Transverse colon (tissue), 4 donors: ENCODE measurements at regions not wholly inside any gene's neighbourhood (a gene's known extent, or its start where the extent isn't known, plus 50 kb on each side); places are given as distances from the start of the nearest gene placed in this dataset.

Source experiments
- CTCF ChIP-seq, 5 experiments: fragments of 200-600 bp in 3 of 5; fragments of 450-650 bp in 2 of 5; sonication (generic) in 3 of 5; IDR thresholded peaks; 1 replicate in 2 of 5; 2 replicates in 3 of 5; pipeline ENCODE4 v1.5.1; 2016 to 2017; ENCODE audit warnings: antibody characterized with exemption in 5 of 5, inconsistent platforms in 3 of 5, mild to moderate bottlenecking in 2 of 5, moderate library complexity in 1 of 5
- EP300 ChIP-seq: sonication (generic); formaldehyde crosslinking; IDR thresholded peaks from one replicate; pipeline ENCODE4 v1.6.1; 2017; ENCODE audit warnings: antibody characterized with exemption, low read depth
- POLR2A ChIP-seq: fragments of 450-650 bp; IDR thresholded peaks from one replicate; pipeline ENCODE4 v1.6.1; 2016; ENCODE audit warnings: antibody characterized with exemption, mild to moderate bottlenecking, moderate library complexity
- POLR2AphosphoS5 ChIP-seq, 3 donors: sonication (generic); formaldehyde crosslinking; IDR thresholded peaks; one replicate each; pipeline ENCODE4 v1.6.1; 2016; ENCODE audit warnings: antibody characterized with exemption in 3 of 3

GRCh38 chr5:25701936-25702335 lies 1057.2 kb upstream of the CDH10 start:
- TF ChIP-seq CTCF (IDR thresholded peaks at IDR 0.05) = no peak
- no peak for TF ChIP-seq POLR2A
- TF ChIP-seq EP300 = no peak
- TF ChIP-seq POLR2AphosphoS5 (IDR thresholded peaks at IDR 0.05) = no peak
